ENCODE measurements at regions not wholly inside any gene's neighbourhood (a gene's known extent, or its start where the extent isn't known, plus 50 kb on each side); places are given as distances from the start of the nearest gene placed in this dataset.

GRCh38 chr5:108670591-108671289 is 77.0 kb upstream of the FER start:
- Histone ChIP-seq H3K4me1 (ENCODE audit: insufficient read depth) (peaks cover 7% of the 10 kb centered on the region), H3K27me3 (ENCODE audit: insufficient read depth) (no peaks in the 10 kb centered on the region), H3K27ac (ENCODE audit: low read depth) (no peak overlapping the region), H3K4me3 (no peak overlapping the region), H3K36me3 (ENCODE audit: insufficient read depth) (no peaks in the 10 kb centered on the region), H2AFZ (peak overlapping the region; percentile 14; the same call in 1 of the 2 replicates), H3K9me2 (ENCODE audit: insufficient read depth) (0 out of 2 replicates have a peak, but pooled peaks cover 3% of the 10 kb centered on the region), H4K20me1 (replicated peaks; ENCODE audit: insufficient read depth) (no peaks in the 10 kb centered on the region), H3F3A (replicated peaks; ENCODE audit: low read depth) (no peaks in the 10 kb centered on the region), H3K4me2 (no peak overlapping the region), H3K79me2 (replicated peaks; ENCODE audit: insufficient read depth) (no peaks in the 10 kb centered on the region)
- H3K36me3 Mint-ChIP-seq (ENCODE audit: low read depth), result no peaks in the 10 kb centered on the region
- peaks cover 10% of the 10 kb centered on the region for H3K4me1 Mint-ChIP-seq
- ATAC-seq, result no peak
- peaks cover 6% of the 10 kb centered on the region for H3K27me3 Mint-ChIP-seq (ENCODE audit: insufficient read depth, low read depth, poor library complexity)
- no peak overlapping the region for H3K27ac Mint-ChIP-seq
- DNase-seq (ENCODE audit: low spot score), result no peak
- no peak for TF ChIP-seq ZNF331 (CRISPR knock-in tag; IDR thresholded peaks at IDR 0.05; ENCODE audit: low read depth)
- no peak for TF ChIP-seq CREB1 (CRISPR knock-in tag; IDR thresholded peaks at IDR 0.05; ENCODE audit: low read depth)
- no peak for TF ChIP-seq JUNB (IDR thresholded peaks at IDR 0.05; ENCODE audit: unreplicated experiment)
- no peak for TF ChIP-seq EZH2phosphoT487 (IDR thresholded peaks at IDR 0.05; ENCODE audit: unreplicated experiment)
- no peak for TF ChIP-seq EZH2 (IDR thresholded peaks at IDR 0.05; ENCODE audit: low read depth, unreplicated experiment)
- no peak for TF ChIP-seq REST (IDR thresholded peaks at IDR 0.05; ENCODE audit: unreplicated experiment)
- TF ChIP-seq STAT1 (IDR thresholded peaks at IDR 0.05; ENCODE audit: unreplicated experiment), result no peak
- no peak for TF ChIP-seq ZNF114 (CRISPR knock-in tag; IDR thresholded peaks at IDR 0.05)
- TF ChIP-seq NANOG (IDR thresholded peaks at IDR 0.05; ENCODE audit: borderline replicate concordance), result no peak
- TF ChIP-seq POLR2AphosphoS5 (IDR thresholded peaks at IDR 0.05; ENCODE audit: low read depth), result no peak
- TF ChIP-seq ZNF462 (CRISPR knock-in tag; IDR thresholded peaks at IDR 0.05), result no peak
- TF ChIP-seq CTCF (conservative IDR thresholded peaks at IDR 0.05; ENCODE audit: low read depth in 2 of 2), result no peak
- TF ChIP-seq ETS1 (IDR thresholded peaks at IDR 0.05), result no peak
- no peak overlapping the region for H3K4me3 Mint-ChIP-seq
- H3K9me3 Mint-ChIP-seq, result peaks cover 3% of the 10 kb centered on the region; the same call in 1 of the 3 replicates

All from GM23338 (cell line).